Glomerular endothelial cell (primary cell): ENCODE measurements at regions not wholly inside any gene's neighbourhood (a gene's known extent, or its start where the extent isn't known, plus 50 kb on each side); places are given as distances from the start of the nearest gene placed in this dataset.

Experiments
- DNase-seq: peaks from one replicate; pipeline ENCODE4 v3.0.0-alpha.2; 2011; ENCODE audit warnings: low read depth, low spot score; ENCODE audit errors: extremely low read depth

GRCh38 chr1:42035205-42035829 is 116.6 kb upstream of the HIVEP3 start:
- no peak for DNase-seq

DNA sequence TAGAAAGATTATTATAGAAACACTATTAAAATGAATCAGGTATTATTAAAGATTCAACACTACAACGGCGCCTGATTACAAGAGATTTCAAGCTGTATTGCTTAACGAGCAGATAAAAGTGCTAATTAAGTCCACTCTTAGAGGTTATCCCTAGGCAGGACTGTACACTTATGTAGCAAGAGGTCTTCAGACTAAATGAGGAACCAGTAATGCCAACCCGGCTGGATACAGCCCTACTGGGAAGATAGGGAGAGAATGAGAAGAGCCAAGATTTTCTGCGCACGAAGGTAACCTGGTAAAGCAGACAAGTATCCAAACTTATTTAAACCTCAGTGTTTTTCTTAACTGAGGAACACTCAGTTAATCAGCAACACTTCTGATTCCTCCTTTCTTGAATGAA is 115.7 kb upstream of the HIVEP3 start:
- DNase-seq, result no peak

GRCh38 chr1:42033629-42034028 is 114.9 kb upstream of the HIVEP3 start:
- DNase-seq, result no peak

- DNase-seq, result no peak
Measured at GRCh38 chr1:42017730-42018129, 99.0 kb upstream of the HIVEP3 start.

- no peak for DNase-seq
Measured at GRCh38 chr1:42017259-42017658, 98.5 kb upstream of the HIVEP3 start.

DNA sequence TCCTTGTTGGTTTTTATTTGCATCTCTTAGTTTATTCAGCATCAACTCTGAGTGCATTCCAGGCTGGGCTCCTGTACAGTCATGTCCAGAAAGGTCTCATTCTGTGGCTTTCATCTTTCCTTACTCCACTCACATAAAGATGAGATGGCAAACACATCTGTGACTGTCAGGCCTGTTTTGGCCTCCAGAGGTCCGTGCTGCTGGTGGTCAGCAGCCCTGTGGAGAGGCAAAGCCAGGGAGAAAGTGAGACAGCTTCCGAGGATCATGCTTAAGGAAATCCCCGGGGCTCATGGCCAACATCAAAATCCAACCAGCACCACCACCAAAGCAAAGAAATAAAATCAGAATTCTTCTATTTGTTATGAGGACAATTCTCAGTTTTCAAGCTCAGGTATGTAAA is 96.1 kb upstream of the HIVEP3 start:
- DNase-seq, result no peak

DNA sequence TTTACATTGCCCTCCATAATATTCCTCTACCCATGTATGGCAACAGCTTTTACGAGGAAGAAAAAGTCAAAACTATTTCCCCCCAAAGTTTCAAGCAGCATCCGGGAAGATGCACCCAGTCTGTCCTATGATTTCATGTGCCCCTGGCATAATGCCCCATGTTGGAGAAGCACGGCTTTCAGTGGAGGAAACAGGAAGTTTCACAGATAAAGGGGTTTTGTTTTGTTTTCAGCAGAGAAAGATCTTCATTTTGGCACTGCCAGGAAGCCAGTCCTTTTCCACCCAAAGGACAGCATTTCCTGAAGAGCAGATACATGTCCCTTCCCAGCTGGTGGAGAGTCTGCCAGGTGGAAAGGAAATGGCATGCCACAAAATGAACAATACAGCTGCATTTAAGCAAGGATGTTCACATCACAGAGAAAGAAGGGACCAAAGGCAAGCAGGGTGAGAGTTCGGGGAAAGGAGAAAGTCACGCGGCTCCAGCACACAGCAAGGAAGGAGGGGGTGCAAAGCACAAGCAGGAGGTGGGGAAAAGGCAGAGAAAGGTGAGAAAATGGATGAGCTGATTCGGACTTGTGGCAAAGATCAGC is 95.3 kb upstream of the HIVEP3 start:
- DNase-seq, result no peak

DNA sequence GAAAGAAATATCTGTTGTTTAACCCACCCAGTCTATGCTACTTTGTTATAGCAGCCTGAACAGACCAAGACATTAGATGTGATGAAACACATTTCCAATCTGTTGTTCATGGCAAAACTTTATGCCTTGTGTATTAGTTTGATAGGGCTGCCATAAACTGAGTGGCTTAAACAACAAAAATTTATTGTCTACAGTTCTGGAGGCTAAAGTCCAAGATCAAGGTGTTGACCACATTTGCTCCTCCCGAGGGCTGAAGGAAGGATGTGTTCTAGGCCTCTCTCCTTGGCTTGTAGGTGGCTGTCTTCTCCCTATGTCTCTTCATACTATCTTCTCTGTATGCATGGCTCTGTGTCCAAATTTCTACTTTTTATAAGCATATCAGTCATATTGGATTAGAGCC is 94.1 kb upstream of the HIVEP3 start:
- no peak for DNase-seq

DNA sequence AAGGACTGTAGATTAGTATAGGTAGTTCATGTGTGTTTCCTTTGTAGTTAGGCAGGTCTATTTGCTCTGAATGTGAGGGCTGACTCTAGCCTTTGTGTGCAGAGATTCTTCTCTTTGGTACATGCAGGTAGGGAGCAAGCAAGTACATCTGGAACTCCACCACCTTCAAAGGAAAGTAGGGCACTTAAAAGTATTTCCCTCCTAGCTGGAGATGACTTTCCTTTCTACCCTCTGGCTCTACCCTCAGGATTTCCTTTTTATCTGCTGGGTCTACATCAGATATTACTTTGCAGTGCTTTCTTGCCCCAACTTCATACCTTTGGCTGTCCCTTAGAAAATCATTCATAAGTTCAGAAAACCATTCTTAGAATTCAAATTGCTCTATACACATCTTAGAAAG is 91.7 kb upstream of the HIVEP3 start:
- DNase-seq, result no peak

DNA sequence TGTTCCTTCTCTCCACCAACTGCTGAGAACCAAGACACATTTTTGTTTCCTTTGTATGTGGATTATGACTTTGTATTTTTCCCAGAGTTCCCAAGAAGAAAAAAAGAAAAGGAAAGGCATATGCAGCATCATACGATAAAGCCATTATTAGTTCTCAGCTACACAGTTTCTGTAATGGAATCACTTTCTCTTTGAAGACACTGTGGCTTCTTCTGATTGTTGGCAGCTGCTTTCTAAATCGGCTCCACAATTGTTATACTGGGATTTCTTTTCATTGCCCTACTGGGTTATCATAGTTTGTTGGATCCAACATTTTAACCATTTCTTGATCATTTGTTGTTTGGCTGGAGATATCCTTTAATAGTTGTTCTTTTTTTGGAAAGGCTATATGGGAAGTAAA is 89.5 kb upstream of the HIVEP3 start:
- DNase-seq, result no peak

- no peak for DNase-seq
Measured at GRCh38 chr1:42006836-42007235, 88.1 kb upstream of the HIVEP3 start.

DNA sequence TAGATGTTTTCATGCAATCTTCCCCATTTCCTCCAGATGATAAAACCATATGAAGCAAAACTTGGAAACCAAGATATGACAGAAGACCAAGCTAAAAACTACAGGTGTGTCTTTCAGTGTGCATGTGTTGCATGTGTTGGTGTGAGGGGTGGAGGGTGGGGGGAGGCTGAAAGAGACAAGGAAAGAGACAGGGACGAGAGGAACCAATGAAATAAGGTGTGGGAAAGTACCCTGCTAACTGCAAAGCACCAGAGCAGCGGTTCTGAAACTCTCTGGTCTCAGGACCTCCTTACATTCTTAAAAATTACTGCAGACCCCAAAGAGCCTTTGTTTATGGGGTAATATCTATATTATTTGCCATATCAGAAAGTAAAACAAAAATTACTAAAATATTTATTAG is 87.4 kb upstream of the HIVEP3 start:
- DNase-seq, result no peak

DNA sequence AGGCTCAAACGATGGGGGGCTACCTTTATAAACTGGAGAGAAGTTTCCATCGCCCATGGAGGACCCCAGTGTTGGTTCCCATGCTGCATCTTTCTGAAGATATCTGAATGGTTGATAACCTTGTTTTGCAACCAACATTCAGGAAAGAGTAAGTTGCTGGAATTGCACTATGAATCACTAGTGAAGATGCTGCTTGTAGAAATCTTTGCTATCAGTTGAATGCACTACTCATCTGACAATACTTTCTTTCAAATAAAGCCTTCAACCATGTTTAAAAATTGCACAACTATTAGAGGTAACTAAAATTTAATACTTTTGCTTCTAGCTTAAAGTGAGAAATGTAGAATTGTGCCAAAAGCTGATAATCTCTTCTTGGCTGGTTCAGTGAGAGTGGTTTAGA is 86.8 kb upstream of the HIVEP3 start:
- no peak for DNase-seq

GRCh38 chr1:42004860-42005259 is 86.1 kb upstream of the HIVEP3 start:
- no peak for DNase-seq

DNA sequence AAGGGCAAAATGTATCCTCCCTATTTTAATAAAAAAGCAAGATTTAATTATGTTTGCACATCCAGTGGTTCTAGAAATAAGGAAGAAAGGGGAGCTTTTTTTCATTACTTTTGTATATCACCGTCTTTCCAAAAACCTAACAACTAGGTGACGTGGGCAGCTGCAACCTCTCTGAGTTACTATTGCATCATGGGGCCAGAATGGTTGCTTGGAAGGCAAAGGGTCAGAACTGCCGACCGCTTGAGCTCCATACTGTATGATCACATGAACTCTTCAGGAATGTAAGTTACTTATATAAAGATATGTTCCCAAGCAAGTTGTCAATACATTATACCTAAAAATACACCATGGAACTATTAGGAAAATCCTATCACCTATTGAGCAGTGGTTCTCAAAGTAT is 85.6 kb upstream of the HIVEP3 start:
- no peak for DNase-seq

GRCh38 chr1:42003433-42003832 is 84.7 kb upstream of the HIVEP3 start:
- no peak for DNase-seq

DNA sequence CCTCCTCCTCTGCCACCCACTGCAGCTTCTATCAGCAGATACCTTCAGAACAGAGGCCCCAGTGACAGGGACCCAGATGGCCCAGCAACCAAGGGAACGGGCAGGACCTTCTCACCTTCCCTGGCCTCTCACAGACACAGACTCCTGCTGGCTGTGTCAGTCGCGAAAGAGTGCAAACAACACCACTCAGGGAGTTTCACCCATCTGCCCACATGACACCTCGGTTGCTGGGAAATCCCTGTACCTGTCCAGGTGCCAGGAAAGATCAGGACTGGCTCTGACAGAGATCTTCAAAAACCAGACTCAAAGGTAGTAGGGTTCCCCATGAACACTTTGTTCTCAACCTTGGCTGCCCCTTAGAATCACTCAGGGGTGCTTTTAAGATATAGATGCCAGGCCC is 83.5 kb upstream of the HIVEP3 start:
- DNase-seq, result no peak

GRCh38 chr1:42000766-42001165 is 82.0 kb upstream of the HIVEP3 start:
- DNase-seq, result no peak

- no peak for DNase-seq
Measured at GRCh38 chr1:41999884-42000283, 81.2 kb upstream of the HIVEP3 start.

- DNase-seq, result no peak
Measured at GRCh38 chr1:41998250-41998649, 79.5 kb upstream of the HIVEP3 start.

DNA sequence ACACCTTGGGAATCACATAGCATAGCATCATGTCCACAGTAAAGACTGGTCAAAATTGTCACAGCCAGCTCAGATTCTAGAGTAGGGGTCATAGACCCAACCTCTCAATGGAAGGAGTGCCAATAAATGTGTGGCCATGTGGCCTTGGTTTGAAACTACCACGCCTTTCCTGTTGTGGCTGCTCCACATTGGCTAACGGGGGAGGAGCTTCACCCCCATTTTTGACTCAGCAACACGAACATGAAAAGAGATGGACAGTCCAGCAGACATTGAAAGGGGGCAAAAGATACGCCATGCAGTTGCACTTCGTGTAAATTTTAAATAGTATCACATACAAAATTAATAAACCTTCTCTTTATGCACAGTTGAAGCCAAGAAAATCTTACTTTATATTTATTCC is 78.4 kb upstream of the HIVEP3 start:
- DNase-seq, result no peak

DNA sequence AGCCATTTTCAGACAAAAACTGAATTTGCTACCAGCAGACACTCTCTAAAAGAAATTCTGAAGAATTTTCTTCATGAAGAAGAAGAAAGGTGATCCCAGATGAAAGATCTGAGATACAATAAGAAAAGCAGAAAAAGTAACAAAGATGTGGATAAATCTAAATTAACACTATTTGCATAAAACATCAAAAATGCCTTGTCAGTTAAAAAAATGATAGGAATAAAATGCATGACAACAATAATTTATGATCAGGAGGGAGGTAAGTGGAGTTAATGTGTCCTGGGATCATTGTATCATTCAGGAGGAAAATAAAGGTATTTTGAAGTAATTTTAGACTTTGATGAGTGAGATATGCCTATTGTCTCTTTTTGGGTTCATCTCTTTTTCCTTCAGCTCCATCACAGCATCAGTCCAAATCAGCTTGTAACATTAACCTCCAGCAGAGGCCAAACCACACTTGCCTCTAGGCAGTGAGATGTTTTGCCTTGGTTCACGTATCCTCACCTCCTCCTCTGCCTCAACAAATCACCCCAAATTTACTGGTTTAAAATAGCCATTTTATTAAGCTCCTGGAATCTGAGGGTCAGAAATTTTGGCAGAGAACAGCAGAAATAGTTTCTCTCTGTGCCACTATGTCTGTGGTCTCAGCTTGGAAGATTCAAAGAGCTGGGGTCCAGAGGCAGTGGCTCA is 76.9 kb upstream of the HIVEP3 start:
- no peak for DNase-seq
